Adrenal gland (tissue), 5 donors: ENCODE measurements at regions not wholly inside any gene's neighbourhood (a gene's known extent, or its start where the extent isn't known, plus 50 kb on each side); places are given as distances from the start of the nearest gene placed in this dataset.

Experiments
- POLR2A ChIP-seq, 2 donors: fragments of 450-650 bp; IDR thresholded peaks; one replicate each; pipeline ENCODE4 v1.6.1; 2017; ENCODE audit warnings: antibody characterized with exemption in 2 of 2, mild to moderate bottlenecking in 2 of 2, moderate library complexity in 1 of 2
- TF ChIP-seq, protein P1 (sequence below), 6 experiments: fragments of 450-650 bp in 4 of 6; fragments of 200-600 bp in 2 of 6; sonication (generic) in 1 of 6; IDR thresholded peaks; 1 replicate in 5 of 6; 2 replicates in 1 of 6; pipeline versions ENCODE4 v1.5.1 to v1.8.0; 2016 to 2021; ENCODE audit warnings: antibody characterized with exemption in 6 of 6, mild to moderate bottlenecking in 2 of 6, moderate library complexity in 1 of 6
- donor health status: DM: no; HTN: no; CAD: no.

GRCh38 chr16:27684047-27684446 lies 134.1 kb downstream of the KATNIP start:
- TF ChIP-seq, protein P1, sequence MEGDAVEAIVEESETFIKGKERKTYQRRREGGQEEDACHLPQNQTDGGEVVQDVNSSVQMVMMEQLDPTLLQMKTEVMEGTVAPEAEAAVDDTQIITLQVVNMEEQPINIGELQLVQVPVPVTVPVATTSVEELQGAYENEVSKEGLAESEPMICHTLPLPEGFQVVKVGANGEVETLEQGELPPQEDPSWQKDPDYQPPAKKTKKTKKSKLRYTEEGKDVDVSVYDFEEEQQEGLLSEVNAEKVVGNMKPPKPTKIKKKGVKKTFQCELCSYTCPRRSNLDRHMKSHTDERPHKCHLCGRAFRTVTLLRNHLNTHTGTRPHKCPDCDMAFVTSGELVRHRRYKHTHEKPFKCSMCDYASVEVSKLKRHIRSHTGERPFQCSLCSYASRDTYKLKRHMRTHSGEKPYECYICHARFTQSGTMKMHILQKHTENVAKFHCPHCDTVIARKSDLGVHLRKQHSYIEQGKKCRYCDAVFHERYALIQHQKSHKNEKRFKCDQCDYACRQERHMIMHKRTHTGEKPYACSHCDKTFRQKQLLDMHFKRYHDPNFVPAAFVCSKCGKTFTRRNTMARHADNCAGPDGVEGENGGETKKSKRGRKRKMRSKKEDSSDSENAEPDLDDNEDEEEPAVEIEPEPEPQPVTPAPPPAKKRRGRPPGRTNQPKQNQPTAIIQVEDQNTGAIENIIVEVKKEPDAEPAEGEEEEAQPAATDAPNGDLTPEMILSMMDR (IDR thresholded peaks at IDR 0.05): no peak
- no peak for TF ChIP-seq POLR2A (IDR thresholded peaks at IDR 0.05)
